PFSK-1 (cell line): ENCODE measurements at regions not wholly inside any gene's neighbourhood (a gene's known extent, or its start where the extent isn't known, plus 50 kb on each side); places are given as distances from the start of the nearest gene placed in this dataset.

Experiments
- FOXP2 ChIP-seq: optimal IDR thresholded peaks from 2 replicates; pipeline ENCODE3; 2011; ENCODE audit warnings: borderline replicate concordance, control low read depth, inconsistent platforms; ENCODE audit not compliant: insufficient read depth; ENCODE audit errors: extremely low read length, extremely low read depth
- POLR2AphosphoS5 ChIP-seq: IDR thresholded peaks from 2 replicates; pipeline ENCODE4 v1.6.1; 2012; ENCODE audit warnings: low read depth, mild to moderate bottlenecking, control low read depth, low read length, moderate library complexity
- SIN3A ChIP-seq: IDR thresholded peaks from 2 replicates; pipeline ENCODE4 v1.6.1; 2012; ENCODE audit warnings: mild to moderate bottlenecking, low read length, moderate library complexity, borderline replicate concordance; ENCODE audit not compliant: insufficient read depth
- TAF1 ChIP-seq: IDR thresholded peaks from 2 replicates; pipeline ENCODE4 v1.6.1; 2012; ENCODE audit warnings: low read length, control low read depth, borderline replicate concordance; ENCODE audit not compliant: insufficient read depth
- TF ChIP-seq, protein P1 (sequence below), 2 experiments: IDR thresholded peaks; 2 replicates each; pipeline versions ENCODE4 v1.6.1 to v1.8.0; 2011 to 2012; ENCODE audit warnings: low read depth in 2 of 2, low read length in 2 of 2, control low read depth in 1 of 2, inconsistent platforms in 1 of 2, mild to moderate bottlenecking in 1 of 2, moderate library complexity in 1 of 2; ENCODE audit not compliant: insufficient read depth in 1 of 2

DNA sequence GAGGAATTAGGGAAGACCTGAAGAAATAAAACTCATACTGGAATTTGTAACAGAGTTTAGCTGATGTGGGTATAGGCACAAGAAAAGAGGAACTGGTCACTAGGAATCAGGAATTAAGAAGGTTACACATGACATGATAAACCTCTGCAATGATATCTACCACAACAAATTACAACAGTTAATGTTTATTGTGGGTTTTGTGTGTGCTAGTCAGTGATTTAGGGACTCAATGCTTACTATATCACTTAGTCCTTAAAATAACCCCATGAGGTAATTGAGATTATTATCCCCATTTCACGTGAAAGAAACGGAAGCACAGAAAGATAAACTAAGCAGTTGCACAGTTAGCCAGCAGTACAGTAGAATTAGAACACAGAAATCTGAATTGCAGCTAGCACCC, 415.8 kb upstream of the ZEB2 start:
- TF ChIP-seq TAF1 (no peak), FOXP2 (no peak), SIN3A (no peak), POLR2AphosphoS5 (no peak)
- TF ChIP-seq, protein P1, sequence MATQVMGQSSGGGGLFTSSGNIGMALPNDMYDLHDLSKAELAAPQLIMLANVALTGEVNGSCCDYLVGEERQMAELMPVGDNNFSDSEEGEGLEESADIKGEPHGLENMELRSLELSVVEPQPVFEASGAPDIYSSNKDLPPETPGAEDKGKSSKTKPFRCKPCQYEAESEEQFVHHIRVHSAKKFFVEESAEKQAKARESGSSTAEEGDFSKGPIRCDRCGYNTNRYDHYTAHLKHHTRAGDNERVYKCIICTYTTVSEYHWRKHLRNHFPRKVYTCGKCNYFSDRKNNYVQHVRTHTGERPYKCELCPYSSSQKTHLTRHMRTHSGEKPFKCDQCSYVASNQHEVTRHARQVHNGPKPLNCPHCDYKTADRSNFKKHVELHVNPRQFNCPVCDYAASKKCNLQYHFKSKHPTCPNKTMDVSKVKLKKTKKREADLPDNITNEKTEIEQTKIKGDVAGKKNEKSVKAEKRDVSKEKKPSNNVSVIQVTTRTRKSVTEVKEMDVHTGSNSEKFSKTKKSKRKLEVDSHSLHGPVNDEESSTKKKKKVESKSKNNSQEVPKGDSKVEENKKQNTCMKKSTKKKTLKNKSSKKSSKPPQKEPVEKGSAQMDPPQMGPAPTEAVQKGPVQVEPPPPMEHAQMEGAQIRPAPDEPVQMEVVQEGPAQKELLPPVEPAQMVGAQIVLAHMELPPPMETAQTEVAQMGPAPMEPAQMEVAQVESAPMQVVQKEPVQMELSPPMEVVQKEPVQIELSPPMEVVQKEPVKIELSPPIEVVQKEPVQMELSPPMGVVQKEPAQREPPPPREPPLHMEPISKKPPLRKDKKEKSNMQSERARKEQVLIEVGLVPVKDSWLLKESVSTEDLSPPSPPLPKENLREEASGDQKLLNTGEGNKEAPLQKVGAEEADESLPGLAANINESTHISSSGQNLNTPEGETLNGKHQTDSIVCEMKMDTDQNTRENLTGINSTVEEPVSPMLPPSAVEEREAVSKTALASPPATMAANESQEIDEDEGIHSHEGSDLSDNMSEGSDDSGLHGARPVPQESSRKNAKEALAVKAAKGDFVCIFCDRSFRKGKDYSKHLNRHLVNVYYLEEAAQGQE (IDR thresholded peaks at IDR 0.05; ENCODE audit: insufficient read depth in 1 of 2, low read depth in 2 of 2, low read length in 2 of 2) = no peak

DNA sequence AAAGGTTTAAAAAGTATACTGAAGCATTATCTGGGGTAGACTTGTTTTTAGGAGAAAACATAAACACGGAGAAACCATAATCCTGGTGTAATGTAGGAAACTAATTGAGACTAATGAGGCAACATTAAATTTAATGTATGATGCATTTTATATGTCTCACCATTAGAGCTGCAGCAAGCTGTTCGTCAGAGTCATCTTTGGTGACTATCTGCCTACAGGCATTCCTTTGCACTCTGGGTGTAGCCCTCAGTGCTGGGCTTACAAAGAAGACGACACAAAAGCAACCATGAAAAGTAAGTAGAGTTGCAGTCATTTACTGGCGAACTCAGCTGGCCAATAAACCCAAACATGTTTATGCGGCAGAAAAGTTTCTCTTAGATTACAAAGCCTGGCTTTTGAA, 415.3 kb upstream of the ZEB2 start:
- no peak for TF ChIP-seq FOXP2
- TF ChIP-seq, protein P1 (IDR thresholded peaks at IDR 0.05; ENCODE audit: insufficient read depth in 1 of 2, low read depth in 2 of 2, low read length in 2 of 2) = no peak
- no peak for TF ChIP-seq SIN3A
- TF ChIP-seq TAF1 = no peak
- no peak for TF ChIP-seq POLR2AphosphoS5

DNA sequence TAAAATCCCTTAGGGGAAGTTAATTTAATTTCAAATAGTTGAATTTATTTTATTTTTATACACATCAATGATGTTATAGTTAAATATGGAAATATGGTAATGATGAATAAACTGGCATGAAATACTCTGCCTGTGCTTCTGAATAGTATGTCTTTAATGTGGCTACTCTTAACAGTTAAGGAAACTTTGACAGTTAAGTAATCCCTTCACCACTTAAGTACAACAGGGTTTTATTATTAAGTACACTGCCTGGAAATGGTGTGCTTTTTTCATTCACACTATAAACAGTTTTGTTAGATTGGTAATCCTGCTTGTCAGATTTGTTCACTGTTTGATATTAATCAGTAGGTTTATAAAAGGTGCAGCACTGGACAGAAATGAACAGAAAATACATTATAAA, 412.0 kb upstream of the ZEB2 start:
- TF ChIP-seq TAF1 (no peak), SIN3A (no peak), POLR2AphosphoS5 (no peak), FOXP2 (no peak)
- TF ChIP-seq, protein P1 (IDR thresholded peaks at IDR 0.05; ENCODE audit: insufficient read depth in 1 of 2, low read depth in 2 of 2, low read length in 2 of 2) = no peak

DNA sequence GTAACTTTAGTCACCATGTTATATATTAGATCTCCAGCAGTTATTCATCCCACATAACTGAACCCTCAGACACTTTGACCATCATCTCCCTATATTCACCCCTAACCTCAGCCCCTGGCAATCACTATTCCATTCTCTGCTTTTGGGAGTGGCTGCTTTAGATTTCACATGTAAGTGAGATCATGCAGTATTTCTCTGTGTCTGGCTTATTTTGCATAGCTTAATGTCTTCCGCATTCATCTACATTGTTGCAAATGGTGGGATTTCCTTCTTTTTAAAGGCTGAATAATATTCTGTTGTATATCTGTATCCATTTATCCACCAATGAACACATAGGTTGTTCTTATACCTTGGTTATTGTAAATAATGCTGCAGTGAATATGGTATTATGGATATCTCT, 411.6 kb upstream of the ZEB2 start:
- TF ChIP-seq FOXP2 (no peak), TAF1 (no peak), POLR2AphosphoS5 (no peak)

DNA sequence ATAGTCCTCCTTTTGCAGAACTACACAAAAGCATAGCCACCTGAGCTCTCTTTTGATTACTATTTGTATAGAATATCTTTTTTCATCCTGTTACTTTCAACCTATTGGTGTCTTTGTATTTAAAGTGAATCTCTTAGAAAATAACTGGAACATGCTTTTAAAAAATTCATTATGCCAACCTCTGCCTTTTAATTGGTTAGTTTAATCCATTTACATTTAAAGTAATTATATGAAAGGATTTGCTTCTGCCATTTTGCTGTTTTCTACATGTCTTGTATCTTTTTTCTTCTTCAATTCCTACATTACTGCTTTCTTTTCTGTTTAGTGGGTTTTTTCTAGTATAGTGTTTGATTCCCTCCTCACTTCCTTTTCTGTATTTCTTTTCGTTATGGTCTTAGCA, 407.5 kb upstream of the ZEB2 start:
- no peak for TF ChIP-seq TAF1
- TF ChIP-seq, protein P1 (IDR thresholded peaks at IDR 0.05; ENCODE audit: insufficient read depth in 1 of 2, low read depth in 2 of 2, low read length in 2 of 2) = no peak
- TF ChIP-seq POLR2AphosphoS5 = no peak
- no peak for TF ChIP-seq SIN3A
- TF ChIP-seq FOXP2 = no peak
